ENCODE measurements at regions not wholly inside any gene's neighbourhood (a gene's known extent, or its start where the extent isn't known, plus 50 kb on each side); places are given as distances from the start of the nearest gene placed in this dataset.

- Histone ChIP-seq H3K27ac (ENCODE audit: low read depth, low read length) (no peak overlapping the region), H3K4me3 (ENCODE audit: low read length) (no peak overlapping the region), H3K36me3 (ENCODE audit: control insufficient read depth, insufficient read depth, low read length) (no peaks in the 10 kb centered on the region), H3K4me1 (ENCODE audit: control insufficient read depth, insufficient read depth, low read length) (no peaks in the 10 kb centered on the region), H3K27me3 (ENCODE audit: control insufficient read depth, insufficient read depth, low read length, poor library complexity, severe bottlenecking) (peaks cover 3% of the 10 kb centered on the region), H3K9me3 (ENCODE audit: control insufficient read depth, low read length) (no peaks in the 10 kb centered on the region), H3K9ac (ENCODE audit: extremely low read depth, low read length, poor library complexity, severe bottlenecking) (no peak overlapping the region)
- Mint-ChIP-seq H3K4me3 (no peak overlapping the region), H3K36me3 (ENCODE audit: low read depth) (no peaks in the 10 kb centered on the region), H3K9me3 (no peaks in the 10 kb centered on the region), H3K27ac (no peak overlapping the region), H3K27me3 (ENCODE audit: insufficient read depth) (peaks cover 2% of the 10 kb centered on the region), H3K4me1 (peaks cover 24% of the 10 kb centered on the region)
- 75 to 84% methylated on average over 4 to 5 of the region's 5 CpGs for WGBS, 2 experiments (ENCODE audit: insufficient coverage in 1 of 2, insufficient read length in 1 of 2)
- DNase-seq = peak; percentile 75
- no peak for TF ChIP-seq CTCF (conservative IDR thresholded peaks at IDR 0.05)
Measured at GRCh38 chr6:104625536-104625935, 234.2 kb downstream of the HACE1 start.

GRCh38 chr6:104623052-104623690, 236.5 kb downstream of the HACE1 start:
- Histone ChIP-seq H3K36me3 (ENCODE audit: control insufficient read depth, insufficient read depth, low read length) (no peaks in the 10 kb centered on the region), H3K9ac (ENCODE audit: extremely low read depth, low read length, poor library complexity, severe bottlenecking) (no peak overlapping the region), H3K4me3 (ENCODE audit: low read length) (no peak overlapping the region), H3K9me3 (ENCODE audit: control insufficient read depth, low read length) (no peaks in the 10 kb centered on the region), H3K27me3 (ENCODE audit: control insufficient read depth, insufficient read depth, low read length, poor library complexity, severe bottlenecking) (peaks cover 9% of the 10 kb centered on the region), H3K4me1 (ENCODE audit: control insufficient read depth, insufficient read depth, low read length) (no peaks in the 10 kb centered on the region), H3K27ac (ENCODE audit: low read depth, low read length) (no peak overlapping the region)
- TF ChIP-seq CTCF (conservative IDR thresholded peaks at IDR 0.05) = peak; percentile 58
- Mint-ChIP-seq H3K27ac (no peak overlapping the region), H3K36me3 (ENCODE audit: low read depth) (no peaks in the 10 kb centered on the region), H3K27me3 (ENCODE audit: insufficient read depth) (peaks cover 2% of the 10 kb centered on the region), H3K4me1 (peaks cover 17% of the 10 kb centered on the region), H3K4me3 (no peak overlapping the region), H3K9me3 (no peaks in the 10 kb centered on the region)
- 39 to 49% methylated on average over 8 to 9 of the region's 9 CpGs for WGBS, 2 experiments (ENCODE audit: insufficient coverage in 1 of 2, insufficient read length in 1 of 2)
- peak; percentile 78 for DNase-seq

- no peak overlapping the region for H3K27ac ChIP-seq (ENCODE audit: low read depth, low read length)
- H3K4me1 ChIP-seq (ENCODE audit: control insufficient read depth, insufficient read depth, low read length) = no peaks in the 10 kb centered on the region
- H3K4me3 ChIP-seq (ENCODE audit: low read length) = no peak overlapping the region
- no peak overlapping the region for H3K9ac ChIP-seq (ENCODE audit: extremely low read depth, low read length, poor library complexity, severe bottlenecking)
- peaks cover 16% of the 10 kb centered on the region for H3K27me3 ChIP-seq (ENCODE audit: control insufficient read depth, insufficient read depth, low read length, poor library complexity, severe bottlenecking)
- Mint-ChIP-seq H3K4me1 (peaks cover 18% of the 10 kb centered on the region), H3K27me3 (ENCODE audit: insufficient read depth) (peaks cover 5% of the 10 kb centered on the region), H3K36me3 (ENCODE audit: low read depth) (no peaks in the 10 kb centered on the region), H3K27ac (no peak overlapping the region), H3K4me3 (no peak overlapping the region), H3K9me3 (no peaks in the 10 kb centered on the region)
- H3K9me3 ChIP-seq (ENCODE audit: control insufficient read depth, low read length) = no peaks in the 10 kb centered on the region
- no peak for DNase-seq
- 87 to 90% methylated on average over 2 of the region's 2 CpGs for WGBS, 2 experiments (ENCODE audit: insufficient coverage in 1 of 2, insufficient read length in 1 of 2)
- H3K36me3 ChIP-seq (ENCODE audit: control insufficient read depth, insufficient read depth, low read length) = no peaks in the 10 kb centered on the region
- TF ChIP-seq CTCF (conservative IDR thresholded peaks at IDR 0.05) = no peak
Measured at GRCh38 chr6:104621396-104621795, 238.3 kb downstream of the HACE1 start.
